Prostate gland (tissue), 2 donors: ENCODE measurements at regions not wholly inside any gene's neighbourhood (a gene's known extent, or its start where the extent isn't known, plus 50 kb on each side); places are given as distances from the start of the nearest gene placed in this dataset.

Source experiments
- DNase-seq: peaks from one replicate; pipeline ENCODE4 v3.0.0-alpha.2; 2019; ENCODE audit warnings: low spot score
- H3K27ac ChIP-seq, 2 donors: fragments of 200-600 bp; sonication (generic); 2 replicates each; pipeline ENCODE4 v1.5.1; 2017 to 2019
- H3K27me3 ChIP-seq: fragments of 200-600 bp; sonication (generic); replicated peaks from 2 replicates; pipeline ENCODE4 v1.5.1; 2019; ENCODE audit not compliant: insufficient read depth
- H3K36me3 ChIP-seq, 2 donors: fragments of 200-600 bp; sonication (generic); 1 replicate in 1 of 2; 2 replicates in 1 of 2; pipeline versions ENCODE4 v1.5.1 to v1.8.1; 2017 to 2019
- H3K4me1 ChIP-seq: fragments of 200-600 bp; sonication (generic); replicated peaks from 2 replicates; pipeline ENCODE4 v1.5.1; 2019
- H3K4me3 ChIP-seq, 2 donors: fragments of 200-600 bp; sonication (generic); 2 replicates each; pipeline ENCODE4 v1.5.1; 2017 to 2019
- H3K9me3 ChIP-seq: fragments of 200-600 bp; sonication (generic); 2 replicates; pipeline ENCODE4 v1.5.1; 2017
- POLR2A ChIP-seq: fragments of 450-650 bp; IDR thresholded peaks from one replicate; pipeline ENCODE4 v1.6.1; 2016; ENCODE audit warnings: antibody characterized with exemption, mild to moderate bottlenecking
- POLR2AphosphoS5 ChIP-seq: sonication (generic); formaldehyde crosslinking; IDR thresholded peaks from one replicate; pipeline ENCODE4 v1.6.1; 2017; ENCODE audit warnings: antibody characterized with exemption
- WGBS: methylation state at CpG from one replicate; pipeline ENCODE4 v1.1.5; 2018; 5-methylcytosine and 5-hydroxymethylcytosine counted together
- intact Hi-C: fragments of 100-400 bp; cut with DNase I; formaldehyde crosslinking; loops from one replicate; pipeline ENCODE4 v1.14.2; 2022
- TF ChIP-seq, protein P1 (sequence below), 4 experiments: fragments of 200-600 bp in 2 of 4; fragments of 450-650 bp in 2 of 4; sonication (generic) in 2 of 4; IDR thresholded peaks; 1 replicate in 3 of 4; 2 replicates in 1 of 4; pipeline ENCODE4 v1.5.1; 2016 to 2019; ENCODE audit warnings: antibody characterized with exemption in 4 of 4, mild to moderate bottlenecking in 2 of 4, moderate library complexity in 2 of 4

DNA sequence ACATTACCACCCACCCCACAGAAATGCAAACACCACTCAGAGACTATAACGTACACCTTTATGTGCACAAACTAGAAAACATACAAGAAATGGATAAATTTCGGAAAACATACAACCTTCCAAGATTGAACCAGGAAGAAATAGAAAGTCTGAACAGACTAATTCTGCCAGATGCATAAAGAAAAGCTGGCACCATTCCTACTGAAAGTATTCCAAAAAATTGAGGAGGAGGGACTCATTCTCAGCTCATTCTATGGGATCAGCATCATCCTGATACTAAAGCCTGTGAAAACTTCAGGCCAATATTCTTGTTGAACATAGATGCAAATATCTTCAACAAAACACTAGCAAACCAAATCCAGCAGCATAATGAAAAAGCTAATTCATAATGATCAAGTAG, 115.1 kb upstream of the CD180 start:
- Histone ChIP-seq H3K27ac (no peak overlapping the region), H3K9me3 (no peaks in the 10 kb centered on the region), H3K36me3 (no peaks in the 10 kb centered on the region), H3K4me3 (no peak overlapping the region), H3K4me1 (no peaks in the 10 kb centered on the region), H3K27me3 (no peaks in the 10 kb centered on the region)
- no peak for DNase-seq
- intact Hi-C loops: no loop called here
- WGBS: 97% methylated on average over 2 of the region's 2 CpGs
- TF ChIP-seq, protein P1, sequence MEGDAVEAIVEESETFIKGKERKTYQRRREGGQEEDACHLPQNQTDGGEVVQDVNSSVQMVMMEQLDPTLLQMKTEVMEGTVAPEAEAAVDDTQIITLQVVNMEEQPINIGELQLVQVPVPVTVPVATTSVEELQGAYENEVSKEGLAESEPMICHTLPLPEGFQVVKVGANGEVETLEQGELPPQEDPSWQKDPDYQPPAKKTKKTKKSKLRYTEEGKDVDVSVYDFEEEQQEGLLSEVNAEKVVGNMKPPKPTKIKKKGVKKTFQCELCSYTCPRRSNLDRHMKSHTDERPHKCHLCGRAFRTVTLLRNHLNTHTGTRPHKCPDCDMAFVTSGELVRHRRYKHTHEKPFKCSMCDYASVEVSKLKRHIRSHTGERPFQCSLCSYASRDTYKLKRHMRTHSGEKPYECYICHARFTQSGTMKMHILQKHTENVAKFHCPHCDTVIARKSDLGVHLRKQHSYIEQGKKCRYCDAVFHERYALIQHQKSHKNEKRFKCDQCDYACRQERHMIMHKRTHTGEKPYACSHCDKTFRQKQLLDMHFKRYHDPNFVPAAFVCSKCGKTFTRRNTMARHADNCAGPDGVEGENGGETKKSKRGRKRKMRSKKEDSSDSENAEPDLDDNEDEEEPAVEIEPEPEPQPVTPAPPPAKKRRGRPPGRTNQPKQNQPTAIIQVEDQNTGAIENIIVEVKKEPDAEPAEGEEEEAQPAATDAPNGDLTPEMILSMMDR (IDR thresholded peaks at IDR 0.05): no peak
- no peak for TF ChIP-seq POLR2A
- TF ChIP-seq POLR2AphosphoS5: no peak

GRCh38 chr5:67311208-67311607, 114.6 kb upstream of the CD180 start:
- Histone ChIP-seq H3K27me3 (no peaks in the 10 kb centered on the region), H3K4me1 (no peaks in the 10 kb centered on the region), H3K4me3 (no peak overlapping the region), H3K9me3 (no peaks in the 10 kb centered on the region), H3K36me3 (no peaks in the 10 kb centered on the region), H3K27ac (no peak overlapping the region)
- no peak for DNase-seq
- no peak for TF ChIP-seq POLR2AphosphoS5
- 87% methylated on average over 2 of the region's 2 CpGs for WGBS
- intact Hi-C loops: no loop called here

DNA sequence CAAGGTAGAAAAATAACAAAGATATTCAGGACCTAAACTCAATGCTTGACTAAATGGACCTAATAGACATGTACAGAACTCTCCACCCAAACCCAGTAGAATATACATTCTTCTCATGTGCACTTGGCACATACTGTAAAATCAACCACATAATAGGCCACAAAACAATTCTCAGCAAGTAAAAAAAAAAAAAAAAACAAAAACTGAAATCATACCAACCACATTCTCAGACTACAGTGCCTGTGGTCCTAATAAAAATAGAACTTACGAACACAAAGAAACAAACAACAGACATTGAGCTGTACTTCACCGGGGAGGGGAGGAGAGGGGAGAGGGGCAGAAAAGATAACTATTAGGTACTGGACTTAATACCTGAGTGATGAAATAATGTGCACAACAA, 114.1 kb upstream of the CD180 start:
- WGBS: 93% methylated on average over 2 of the region's 2 CpGs

GRCh38 chr5:67310169-67310568, 113.6 kb upstream of the CD180 start:
- no peak for DNase-seq
- H3K4me3 ChIP-seq: no peak overlapping the region
- no peak overlapping the region for H3K27ac ChIP-seq
- H3K9me3 ChIP-seq: no peaks in the 10 kb centered on the region
- WGBS: 95% methylated on average over 1 of the region's 1 CpG
- intact Hi-C loops: no loop called here
- no peak for TF ChIP-seq POLR2A
- TF ChIP-seq, protein P1 (IDR thresholded peaks at IDR 0.05): no peak
- no peak for TF ChIP-seq POLR2AphosphoS5
- H3K4me1 ChIP-seq: no peaks in the 10 kb centered on the region
- no peaks in the 10 kb centered on the region for H3K36me3 ChIP-seq
- H3K27me3 ChIP-seq: no peaks in the 10 kb centered on the region

More for the DNA sequence above, 114.1 kb upstream of the CD180 start:
- Histone ChIP-seq H3K9me3 (no peaks in the 10 kb centered on the region), H3K27me3 (no peaks in the 10 kb centered on the region), H3K4me3 (no peak overlapping the region), H3K4me1 (no peaks in the 10 kb centered on the region), H3K27ac (no peak overlapping the region), H3K36me3 (no peaks in the 10 kb centered on the region)
- intact Hi-C loops: no loop called here
- no peak for DNase-seq
- TF ChIP-seq, protein P1 (IDR thresholded peaks at IDR 0.05): no peak
- no peak for TF ChIP-seq POLR2AphosphoS5
- no peak for TF ChIP-seq POLR2A

- peak; percentile 15 for DNase-seq
- intact Hi-C loops: no loop called here
- no peak overlapping the region for H3K4me3 ChIP-seq
- H3K9me3 ChIP-seq: no peaks in the 10 kb centered on the region
- H3K27me3 ChIP-seq: no peaks in the 10 kb centered on the region
- H3K27ac ChIP-seq: no peak overlapping the region
- H3K36me3 ChIP-seq: no peaks in the 10 kb centered on the region
- WGBS: 72% methylated on average over 3 of the region's 3 CpGs
- H3K4me1 ChIP-seq: no peaks in the 10 kb centered on the region
- TF ChIP-seq POLR2AphosphoS5: peak; percentile 65
- TF ChIP-seq, protein P1 (IDR thresholded peaks at IDR 0.05): no peak
These were observed 112.5 kb upstream of the CD180 start for GRCh38 chr5:67308988-67309688.
